ENCODE measurements at regions not wholly inside any gene's neighbourhood (a gene's known extent, or its start where the extent isn't known, plus 50 kb on each side); places are given as distances from the start of the nearest gene placed in this dataset.
"Not testable (repeated sequence)": the region's sequence is repeated elsewhere in the genome, so short reads cannot be mapped to it uniquely, and the experiment has no call there.

DNA sequence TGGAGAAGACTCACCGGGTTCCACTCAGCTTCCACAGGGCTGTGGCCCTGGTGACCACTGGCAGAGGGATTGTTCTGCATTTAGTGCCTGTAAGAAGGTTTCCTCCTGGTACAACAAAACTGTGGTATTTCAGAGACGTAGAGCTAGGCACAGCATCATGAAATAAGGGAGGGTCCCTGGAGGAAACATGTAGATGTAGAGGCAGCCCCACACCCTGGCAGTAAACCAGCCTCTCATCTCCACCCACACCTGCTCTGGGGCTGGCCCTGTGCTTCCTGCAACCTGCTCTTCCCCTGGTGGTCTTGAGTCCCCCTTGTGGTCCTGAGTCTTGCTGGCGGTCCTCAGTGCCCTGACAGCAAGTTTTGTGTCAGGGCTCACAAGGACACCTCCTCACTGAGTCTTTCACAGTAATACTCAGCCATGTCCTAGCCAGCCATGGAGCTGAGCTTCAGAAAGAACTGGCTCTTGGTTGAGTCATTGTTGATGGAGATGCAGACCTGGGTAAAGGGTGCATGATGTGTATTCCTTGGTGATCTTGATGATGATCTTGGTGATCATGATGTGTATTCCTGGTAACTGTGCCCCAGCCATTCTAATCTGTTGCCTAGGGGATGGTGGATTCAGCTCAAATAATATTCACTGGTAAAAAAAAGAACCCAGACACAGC, 121.8 kb downstream of the OR4M2 start:
- DNase-seq = peak; percentile 49

GRCh38 chr15:22203208-22203607, 122.9 kb downstream of the OR4M2 start:
- not testable (repeated sequence) for DNase-seq

DNA sequence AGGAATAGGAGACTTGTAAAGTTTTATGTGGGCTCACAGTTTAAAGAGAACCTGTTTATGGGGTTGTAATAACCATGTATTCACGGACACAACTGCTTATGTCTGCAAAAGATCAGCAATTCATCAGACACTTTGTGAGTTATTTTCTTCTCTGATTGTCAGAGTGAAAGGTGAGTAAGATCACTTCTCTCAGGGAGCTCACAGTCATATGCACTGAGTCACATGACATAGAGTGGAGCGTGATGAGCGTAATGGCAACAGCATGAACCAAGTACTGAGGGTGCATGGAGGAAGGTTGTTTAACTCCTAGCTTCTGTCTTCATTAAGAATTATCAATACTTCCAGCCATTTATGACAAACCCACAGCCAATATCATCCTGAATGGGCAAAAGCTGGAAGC, 128.8 kb downstream of the OR4M2 start:
- DNase-seq = not testable (repeated sequence)

DNA sequence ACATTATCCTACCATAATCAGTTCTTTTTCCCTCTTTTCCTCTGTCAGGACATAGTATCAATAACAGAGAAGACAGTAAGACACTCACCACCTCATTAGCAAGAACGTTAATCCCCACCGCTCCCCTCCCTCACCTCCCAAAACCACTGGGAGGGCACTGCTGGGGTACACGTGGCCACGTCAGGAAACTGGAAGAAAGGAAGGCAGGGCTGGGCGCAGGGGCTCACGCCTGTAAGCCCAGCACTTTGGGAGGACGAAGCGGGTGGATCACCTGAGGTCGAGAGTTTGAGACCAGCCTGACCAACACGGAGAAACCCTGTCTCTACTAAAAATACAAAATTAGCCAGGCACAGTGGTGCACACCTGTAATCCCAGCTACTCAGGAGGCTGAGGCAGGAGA, 142.3 kb downstream of the OR4M2 start:
- peak; percentile 54 for DNase-seq

GRCh38 chr15:22224241-22224671, 143.9 kb downstream of the OR4M2 start:
- DNase-seq = peak; percentile 53

GRCh38 chr15:22224961-22225360, 144.6 kb downstream of the OR4M2 start:
- DNase-seq = peak; percentile 47

- DNase-seq = peak; percentile 50
Measured at GRCh38 chr15:22226034-22226790, 145.9 kb downstream of the OR4M2 start.

DNA sequence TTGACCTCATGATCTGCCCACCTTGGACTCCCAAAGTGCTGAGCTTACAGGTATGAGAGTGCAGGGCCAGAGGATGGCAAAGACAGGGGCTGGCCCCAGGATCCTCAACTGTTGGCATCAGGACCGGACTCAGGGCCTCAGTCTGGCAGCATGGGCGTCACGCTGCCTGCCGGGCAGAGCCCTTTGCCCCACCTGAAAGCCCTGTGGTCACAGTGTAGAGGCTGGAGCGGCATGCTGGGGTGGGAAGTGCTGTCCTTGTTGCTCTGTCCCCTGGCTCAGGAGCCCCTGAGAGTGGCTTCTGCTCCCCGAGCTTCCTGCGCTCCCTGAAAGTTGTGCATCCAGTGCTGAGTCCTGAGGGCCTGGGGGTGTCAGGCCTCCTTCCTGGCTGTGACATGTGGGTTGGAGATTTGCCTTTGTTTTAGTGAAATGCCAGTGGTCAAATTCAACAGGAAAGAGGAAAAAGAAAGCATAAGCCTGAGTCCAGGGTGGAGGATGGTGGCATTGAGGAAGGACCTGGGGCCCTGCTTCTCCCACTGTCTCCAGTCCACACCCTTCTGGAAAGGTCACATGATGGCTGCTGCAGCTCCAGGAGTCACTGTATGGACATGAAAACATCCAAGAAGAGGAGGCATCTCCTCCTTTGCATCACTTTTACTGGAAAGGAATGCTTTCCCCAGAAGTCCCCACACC, 147.2 kb downstream of the OR4M2 start:
- peak; percentile 47 for DNase-seq

GRCh38 chr15:22228101-22228762, 147.9 kb downstream of the OR4M2 start:
- peak; percentile 47 for DNase-seq

DNA sequence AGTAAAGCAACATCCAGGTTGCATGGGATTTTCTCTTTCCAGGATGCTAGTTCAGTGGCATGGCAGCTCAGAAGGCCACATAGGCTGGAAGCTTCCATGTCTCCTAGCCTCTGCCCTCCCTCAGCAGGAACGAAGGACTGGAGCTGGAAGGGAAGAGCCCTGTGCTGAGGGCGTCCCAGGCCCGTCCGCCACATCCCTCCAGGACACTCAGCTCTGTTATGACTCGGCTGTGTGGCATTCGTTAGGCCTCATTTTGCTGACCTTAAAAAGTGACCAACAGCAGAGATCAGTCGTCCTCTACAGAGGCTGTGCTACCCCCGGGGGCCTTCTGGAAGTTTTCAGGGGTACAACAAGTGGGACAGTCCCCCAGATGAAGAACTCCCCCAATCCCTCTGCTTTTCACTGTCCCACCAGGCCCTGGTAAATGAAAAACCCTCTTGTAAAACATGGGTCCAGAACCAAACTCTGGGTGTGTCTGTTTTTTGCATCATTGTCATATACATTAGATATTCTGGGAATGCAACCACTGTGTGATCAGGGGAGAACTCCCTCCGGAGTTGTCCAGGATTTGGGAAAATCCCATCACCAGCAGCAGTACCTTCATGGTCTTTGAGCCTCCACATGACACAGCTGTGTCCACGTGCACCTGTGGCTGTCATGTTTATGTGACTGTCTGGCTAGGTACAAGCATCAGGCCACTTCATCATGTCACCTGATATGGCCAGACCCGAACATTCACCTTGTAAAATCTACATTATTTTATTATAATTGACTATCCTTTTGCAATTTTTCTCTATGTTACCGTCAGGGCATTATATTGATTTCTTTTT, 149.9 kb downstream of the OR4M2 start:
- DNase-seq = peak; percentile 43

DNA sequence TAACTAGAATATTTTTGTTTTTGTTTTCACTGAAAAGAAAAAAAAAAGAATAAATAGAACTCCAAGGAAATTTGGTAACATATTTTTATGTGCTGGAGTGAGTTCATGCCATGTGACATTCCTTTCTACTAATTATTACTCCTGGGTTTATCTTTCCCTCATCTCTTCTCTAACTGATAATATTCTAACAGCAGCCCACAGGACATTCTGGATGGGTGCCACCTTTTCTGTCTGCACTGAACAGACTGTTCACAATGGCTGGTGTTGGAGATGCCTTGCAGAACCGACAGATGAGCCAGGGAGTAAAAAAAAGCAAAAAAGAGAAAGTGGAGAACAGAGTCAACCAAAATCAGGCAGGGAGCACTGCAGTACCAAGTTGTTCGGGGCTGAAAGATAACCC, 151.3 kb downstream of the OR4M2 start:
- DNase-seq = no peak

DNA sequence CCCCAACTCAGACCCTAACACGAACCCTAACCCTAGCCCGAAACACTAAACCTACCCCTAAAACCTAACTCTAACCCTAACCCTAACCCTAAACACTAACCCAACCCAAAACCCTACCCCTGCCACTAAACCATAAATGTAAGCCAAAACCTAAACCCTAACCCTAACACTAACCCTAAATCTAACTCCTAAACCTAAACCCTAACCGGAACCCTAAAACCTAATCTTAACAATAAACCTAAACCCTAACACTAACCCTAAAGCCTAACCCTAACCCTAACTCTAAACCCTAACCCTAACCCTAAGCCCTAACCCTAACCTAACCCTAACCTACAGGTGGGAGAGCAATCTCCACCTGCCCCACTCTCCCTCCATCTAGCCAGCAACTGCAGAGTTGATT, 152.3 kb downstream of the OR4M2 start:
- DNase-seq = no peak

DNA sequence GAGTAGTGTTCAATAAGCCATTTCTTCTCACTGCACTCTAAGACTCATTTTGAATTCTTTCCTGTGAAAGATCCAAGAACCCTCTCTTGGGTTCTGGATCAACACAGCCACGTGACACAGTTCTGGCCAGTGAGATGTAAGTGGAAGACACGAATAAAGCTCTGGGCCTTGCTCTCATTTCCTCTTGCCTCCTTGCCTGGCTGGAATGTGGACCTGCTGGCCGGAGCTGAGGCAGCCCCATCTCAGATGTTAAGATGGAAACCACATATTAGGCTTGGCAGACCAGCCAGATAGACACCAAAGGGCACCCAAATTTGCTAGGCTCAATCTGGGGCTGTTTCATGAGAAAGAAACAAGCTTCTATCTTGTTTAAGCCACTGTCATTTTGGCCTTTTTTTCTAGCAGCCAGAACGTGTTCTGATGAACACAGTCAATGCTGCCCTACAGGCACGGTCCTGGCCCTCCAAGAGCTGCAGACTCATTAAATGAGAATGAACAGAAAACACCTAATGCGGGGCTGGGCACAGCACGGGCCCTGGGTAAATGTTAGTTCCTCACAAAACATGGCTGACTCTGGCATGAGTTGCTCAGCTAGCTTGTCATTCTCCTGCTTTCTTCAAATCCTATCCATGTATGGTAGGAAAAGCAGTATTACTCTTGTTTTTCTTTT, 155.1 kb downstream of the OR4M2 start:
- not testable (repeated sequence) for DNase-seq

DNA sequence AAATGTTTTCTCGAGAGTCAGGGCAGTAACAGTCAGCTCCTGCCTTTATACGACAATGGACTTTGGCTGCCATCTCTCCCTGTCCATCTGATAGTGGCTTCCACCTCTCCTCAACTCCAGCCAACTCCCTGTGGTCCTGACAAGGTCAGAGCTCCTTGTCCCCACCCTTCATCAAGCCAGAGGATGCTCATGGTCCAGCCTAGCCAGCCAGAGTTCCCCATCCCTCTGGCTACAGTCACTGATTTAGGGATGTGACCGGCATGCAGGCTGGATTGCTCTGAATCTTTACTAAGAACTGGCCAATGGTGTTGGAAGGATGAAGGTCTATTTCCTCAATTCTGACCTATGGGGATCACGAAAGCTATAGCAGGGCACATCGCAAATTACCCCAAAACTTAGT, 156.1 kb downstream of the OR4M2 start:
- no peak for DNase-seq

- DNase-seq = no peak
Measured at GRCh38 chr15:22237891-22238275, 157.6 kb downstream of the OR4M2 start.

DNA sequence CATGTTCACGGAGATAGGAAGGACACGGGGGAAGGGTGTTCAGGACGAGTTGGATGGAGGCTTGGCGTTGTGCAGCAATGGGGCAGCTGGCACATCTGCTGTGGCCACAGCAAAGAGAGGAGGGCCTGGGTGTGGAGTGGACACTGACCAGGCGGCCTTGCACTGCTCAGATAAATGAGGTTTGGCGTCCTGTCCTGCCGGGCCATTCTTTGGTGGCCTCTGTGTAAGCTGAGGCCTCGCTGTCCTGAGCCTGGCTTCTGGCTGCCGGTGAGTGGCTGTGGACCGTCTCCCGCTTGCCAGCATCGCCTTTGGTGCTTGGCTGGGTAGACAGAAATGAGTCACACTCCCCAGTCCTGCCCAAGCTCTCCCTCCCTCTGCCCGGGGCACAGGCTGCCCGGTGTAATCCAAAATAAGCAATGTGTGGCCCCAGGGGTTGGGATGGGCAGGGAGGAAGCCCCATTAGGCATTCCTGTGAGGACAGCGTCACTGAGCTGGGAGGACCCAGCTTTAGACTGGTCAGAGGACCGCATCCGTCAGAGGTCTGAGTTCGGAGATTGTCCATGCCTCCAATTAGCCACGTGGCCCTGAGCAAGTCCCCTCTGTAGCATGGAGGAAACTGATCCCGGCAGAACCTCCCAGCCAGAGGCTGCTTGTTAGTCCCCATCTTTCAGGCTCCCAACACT, 158.1 kb downstream of the OR4M2 start:
- DNase-seq = not testable (repeated sequence)

- peak; percentile 58 for DNase-seq
Measured at GRCh38 chr15:22238959-22239805, 158.9 kb downstream of the OR4M2 start.

- DNase-seq = no peak
Measured at GRCh38 chr15:22239806-22240180, 159.5 kb downstream of the OR4M2 start.

DNA sequence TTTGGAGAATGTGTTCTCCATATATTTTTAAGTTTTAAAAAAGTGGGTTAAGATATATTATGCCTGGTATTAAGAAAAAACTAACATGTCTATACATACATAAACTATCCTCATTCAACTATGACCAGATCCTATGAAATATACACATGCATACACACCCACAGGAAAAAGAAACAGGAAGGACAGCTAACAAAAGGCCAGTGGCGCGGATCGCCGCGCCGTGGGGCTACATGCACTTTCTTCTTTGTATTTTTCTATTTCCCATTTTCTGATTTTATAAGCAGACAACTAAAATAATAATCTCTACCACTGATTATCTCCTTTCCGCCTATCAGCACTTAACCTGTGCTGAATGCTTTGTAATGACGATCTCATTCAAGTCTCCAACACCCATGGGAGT, 160.1 kb downstream of the OR4M2 start:
- DNase-seq = no peak

- DNase-seq = peak; percentile 54
Measured at GRCh38 chr15:22240986-22241385, 160.7 kb downstream of the OR4M2 start.
